ENCODE measurements at regions not wholly inside any gene's neighbourhood (a gene's known extent, or its start where the extent isn't known, plus 50 kb on each side); places are given as distances from the start of the nearest gene placed in this dataset.

DNA sequence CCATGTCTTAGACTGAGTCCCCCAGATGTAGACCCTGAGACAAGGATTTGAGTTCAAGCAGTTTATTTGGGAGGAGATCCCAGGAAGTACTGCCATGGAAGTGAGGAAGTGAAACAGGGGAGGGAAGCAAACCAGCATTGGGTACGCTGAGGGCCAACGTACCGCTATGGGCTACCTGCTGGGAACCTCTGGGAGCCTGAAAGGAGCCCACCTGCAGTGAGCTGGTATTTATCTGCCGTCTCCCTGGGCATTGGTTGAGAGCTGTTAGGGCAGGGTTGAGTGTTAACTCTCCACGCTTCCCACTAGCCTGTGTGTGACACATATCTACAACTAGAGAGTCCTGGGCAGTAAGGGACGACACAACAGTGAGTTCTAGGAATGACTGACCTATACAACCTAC is 131.6 kb upstream of the SLC24A2 start:
- in situ Hi-C loops (cut with MboI; ENCODE audit: low sequenced_read_pairs in 4 of 4) (loop anchor here in 3 of 4 donors (5.0 to 25.0 kb wide), 6 partner anchors 434 to 1194 kb away; no protein-coding TSS in a partner anchor), intact Hi-C loops (cut with DNase I; ENCODE audit: low total_unique reads) (no loop called here)
- no peak for ATAC-seq

DNA sequence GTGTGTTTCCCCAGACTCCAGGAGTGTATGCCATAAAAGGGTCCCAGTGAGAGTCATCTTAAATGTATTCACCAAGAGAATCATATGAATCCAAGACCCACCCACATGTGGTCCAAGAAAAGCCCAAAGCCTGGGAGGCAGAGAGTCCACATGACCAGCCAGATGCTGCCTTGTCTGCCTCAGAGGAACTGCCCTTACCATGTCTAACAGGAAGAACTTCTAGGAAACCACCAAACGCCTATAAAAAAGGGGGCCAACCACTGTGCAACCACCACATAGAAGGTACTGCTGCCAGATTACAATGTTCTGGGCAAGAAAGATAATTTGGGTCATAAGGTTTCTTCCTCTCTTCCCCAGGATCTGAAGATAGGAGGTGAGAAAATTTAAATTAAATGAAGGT is 129.8 kb upstream of the SLC24A2 start:
- H3K9me3 ChIP-seq, result no peaks in the 10 kb centered on the region
- no peak for TF ChIP-seq POLR2A (IDR thresholded peaks at IDR 0.05)
- TF ChIP-seq, protein P1, sequence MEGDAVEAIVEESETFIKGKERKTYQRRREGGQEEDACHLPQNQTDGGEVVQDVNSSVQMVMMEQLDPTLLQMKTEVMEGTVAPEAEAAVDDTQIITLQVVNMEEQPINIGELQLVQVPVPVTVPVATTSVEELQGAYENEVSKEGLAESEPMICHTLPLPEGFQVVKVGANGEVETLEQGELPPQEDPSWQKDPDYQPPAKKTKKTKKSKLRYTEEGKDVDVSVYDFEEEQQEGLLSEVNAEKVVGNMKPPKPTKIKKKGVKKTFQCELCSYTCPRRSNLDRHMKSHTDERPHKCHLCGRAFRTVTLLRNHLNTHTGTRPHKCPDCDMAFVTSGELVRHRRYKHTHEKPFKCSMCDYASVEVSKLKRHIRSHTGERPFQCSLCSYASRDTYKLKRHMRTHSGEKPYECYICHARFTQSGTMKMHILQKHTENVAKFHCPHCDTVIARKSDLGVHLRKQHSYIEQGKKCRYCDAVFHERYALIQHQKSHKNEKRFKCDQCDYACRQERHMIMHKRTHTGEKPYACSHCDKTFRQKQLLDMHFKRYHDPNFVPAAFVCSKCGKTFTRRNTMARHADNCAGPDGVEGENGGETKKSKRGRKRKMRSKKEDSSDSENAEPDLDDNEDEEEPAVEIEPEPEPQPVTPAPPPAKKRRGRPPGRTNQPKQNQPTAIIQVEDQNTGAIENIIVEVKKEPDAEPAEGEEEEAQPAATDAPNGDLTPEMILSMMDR (IDR thresholded peaks at IDR 0.05 in 4 of 5, conservative IDR thresholded peaks at IDR 0.05 in 1 of 5), result no peak
- H3K27me3 ChIP-seq, result peaks cover 0 to 3% (median 0%) of the 10 kb centered on the region in 3 donors
- ATAC-seq, result no peak
- no peaks in the 10 kb centered on the region for H3K4me1 ChIP-seq
- no peak overlapping the region for H3K27ac ChIP-seq
- H3K36me3 ChIP-seq, result no peaks in the 10 kb centered on the region
- DNase-seq, result no peak
- no peak overlapping the region for H3K4me3 ChIP-seq
- in situ Hi-C loops (cut with MboI; ENCODE audit: low sequenced_read_pairs in 4 of 4) (loop anchor here in 1 of 4 donors (25.0 kb wide), 1 partner anchor 1019 kb away; no protein-coding TSS in a partner anchor), intact Hi-C loops (cut with DNase I; ENCODE audit: low total_unique reads) (no loop called here)

More for the DNA sequence above, 131.6 kb upstream of the SLC24A2 start:
- Histone ChIP-seq H3K9me3 (no peaks in the 10 kb centered on the region), H3K4me1 (no peaks in the 10 kb centered on the region), H3K27me3 (peaks cover 0 to 3% (median 0%) of the 10 kb centered on the region in 3 donors), H3K36me3 (no peaks in the 10 kb centered on the region), H3K27ac (no peak overlapping the region), H3K4me3 (no peak overlapping the region)
- TF ChIP-seq, protein P1 (IDR thresholded peaks at IDR 0.05 in 4 of 5, conservative IDR thresholded peaks at IDR 0.05 in 1 of 5), result no peak
- TF ChIP-seq POLR2A (IDR thresholded peaks at IDR 0.05), result no peak
- no peak for DNase-seq

DNA sequence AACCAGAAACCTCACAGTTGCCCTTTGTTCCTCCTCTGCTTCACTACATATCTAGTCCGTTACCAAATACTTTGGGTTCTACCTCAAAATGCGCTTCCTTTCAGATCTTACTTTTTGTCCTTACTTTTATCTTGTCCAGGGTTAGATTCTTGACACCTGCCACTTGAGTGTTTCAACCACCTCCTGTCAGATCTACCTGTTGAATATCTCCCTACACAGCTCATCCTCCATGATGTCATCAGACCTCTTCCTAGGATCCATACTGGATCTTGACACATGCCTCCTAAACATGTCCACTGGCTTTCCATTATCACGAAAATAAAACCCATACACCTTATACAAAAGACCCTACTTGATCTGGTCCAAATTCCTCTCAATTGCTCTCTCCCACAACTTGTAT is 125.2 kb upstream of the SLC24A2 start:
- no peak for ATAC-seq
- Histone ChIP-seq H3K4me1 (no peaks in the 10 kb centered on the region), H3K27ac (no peak overlapping the region), H3K9me3 (no peaks in the 10 kb centered on the region), H3K4me3 (no peak overlapping the region), H3K27me3 (peaks cover 0 to 3% (median 0%) of the 10 kb centered on the region in 3 donors), H3K36me3 (no peaks in the 10 kb centered on the region)
- in situ Hi-C loops (cut with MboI; ENCODE audit: low sequenced_read_pairs in 4 of 4), result loop anchor here in 1 of 4 donors (25.0 kb wide), 1 partner anchor 1023 kb away; no protein-coding TSS in a partner anchor
- intact Hi-C loops (cut with DNase I; ENCODE audit: low total_unique reads), result no loop called here
- no peak for TF ChIP-seq POLR2A (IDR thresholded peaks at IDR 0.05)
- TF ChIP-seq, protein P1 (IDR thresholded peaks at IDR 0.05 in 4 of 5, conservative IDR thresholded peaks at IDR 0.05 in 1 of 5), result no peak
- no peak for DNase-seq

DNA sequence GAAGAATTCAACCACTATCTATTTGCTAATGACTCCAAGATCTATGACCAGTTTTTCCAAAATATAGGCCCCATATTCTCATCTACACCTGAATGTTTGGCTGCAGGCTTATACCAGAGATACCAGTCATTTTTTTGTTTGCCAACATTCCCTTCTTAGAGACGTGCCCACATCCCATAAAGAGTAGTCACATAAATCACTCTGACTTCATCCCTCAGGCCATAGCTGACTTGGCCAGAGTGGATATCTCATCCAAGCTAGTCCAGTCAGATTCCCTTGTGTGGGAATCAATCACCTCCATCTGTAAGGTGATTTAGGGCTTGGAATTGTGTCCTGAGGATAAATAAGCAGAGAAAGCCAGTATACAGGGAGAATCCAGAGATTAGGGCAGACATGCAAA is 124.3 kb upstream of the SLC24A2 start:
- no peaks in the 10 kb centered on the region for H3K9me3 ChIP-seq
- no peaks in the 10 kb centered on the region for H3K27me3 ChIP-seq
- no peaks in the 10 kb centered on the region for H3K36me3 ChIP-seq
- H3K4me1 ChIP-seq, result no peaks in the 10 kb centered on the region
- H3K27ac ChIP-seq, result no peak overlapping the region
- TF ChIP-seq, protein P1 (IDR thresholded peaks at IDR 0.05 in 4 of 5, conservative IDR thresholded peaks at IDR 0.05 in 1 of 5), result no peak
- no peak for TF ChIP-seq POLR2A (IDR thresholded peaks at IDR 0.05)
- no peak for DNase-seq
- ATAC-seq, result no peak
- no peak overlapping the region for H3K4me3 ChIP-seq
- in situ Hi-C loops (cut with MboI; ENCODE audit: low sequenced_read_pairs in 4 of 4) (loop anchor here in 1 of 4 donors (25.0 kb wide), 1 partner anchor 1024 kb away; no protein-coding TSS in a partner anchor), intact Hi-C loops (cut with DNase I; ENCODE audit: low total_unique reads) (no loop called here)

- DNase-seq (no peak), ATAC-seq (no peak)
- Histone ChIP-seq H3K27me3 (no peaks in the 10 kb centered on the region), H3K27ac (no peak overlapping the region), H3K36me3 (no peaks in the 10 kb centered on the region), H3K4me3 (no peak overlapping the region), H3K9me3 (no peaks in the 10 kb centered on the region), H3K4me1 (no peaks in the 10 kb centered on the region)
- in situ Hi-C loops (cut with MboI; ENCODE audit: low sequenced_read_pairs in 4 of 4) (loop anchor here in 1 of 4 donors (25.0 kb wide), 1 partner anchor 1034 kb away; no protein-coding TSS in a partner anchor), intact Hi-C loops (cut with DNase I; ENCODE audit: low total_unique reads) (no loop called here)
- TF ChIP-seq POLR2A (IDR thresholded peaks at IDR 0.05), result no peak
- TF ChIP-seq, protein P1 (IDR thresholded peaks at IDR 0.05 in 4 of 5, conservative IDR thresholded peaks at IDR 0.05 in 1 of 5), result no peak
These were observed 114.2 kb upstream of the SLC24A2 start for GRCh38 chr9:19903076-19903475.
